SK-N-SH (cell line): ENCODE measurements at regions not wholly inside any gene's neighbourhood (a gene's known extent, or its start where the extent isn't known, plus 50 kb on each side); places are given as distances from the start of the nearest gene placed in this dataset.

Experiments used
- CTCF ChIA-PET: fragments of 300-600, 350-600 bp; formaldehyde crosslinking; extraction: SDS; loops from one replicate; lab custom pipeline; 2021; lab: Yijun Ruan, JAX
- POLR2A ChIA-PET: fragments of 350-600 bp; sonication (Branson Sonifier 250); formaldehyde crosslinking; extraction: SDS; loops from one replicate; lab custom pipeline; 2020; ENCODE audit warnings: antibody characterized with exemption, inconsistent platforms; lab: Yijun Ruan, JAX
- DNase-seq: peaks from one replicate; pipeline ENCODE4 v3.0.0; 2012
- H2AFZ ChIP-seq: fragments of 200-600 bp; sonication (generic); 2 replicates; pipeline ENCODE4 v1.8.1; 2016; ENCODE audit warnings: antibody characterized with exemption, mild to moderate bottlenecking, low read depth
- H3F3A ChIP-seq: fragments of 200-600 bp; sonication (generic); replicated peaks from 2 replicates; pipeline ENCODE3; 2016; ENCODE audit warnings: antibody characterized with exemption, mild to moderate bottlenecking; ENCODE audit not compliant: insufficient read depth
- H3K27ac ChIP-seq, 2 experiments: fragments of 200-500 bp in 1 of 2; fragments of 200-600 bp in 1 of 2; sonication (Bioruptor generic) in 1 of 2; sonication (generic), shearing (Covaris generic) in 1 of 2; 2 replicates each; pipeline versions ENCODE4 v1.5.1 to v1.6.1; 2014 to 2016; ENCODE audit warnings: low read depth in 2 of 2, inconsistent platforms in 1 of 2, low read length in 1 of 2, mild to moderate bottlenecking in 1 of 2, mixed read lengths in 1 of 2
- H3K27me3 ChIP-seq: fragments of 200-600 bp; sonication (generic), shearing (Covaris generic); 2 replicates; pipeline ENCODE4 v1.6.1; 2016; ENCODE audit warnings: mixed run types; ENCODE audit not compliant: insufficient read depth
- H3K36me3 ChIP-seq, 2 experiments: fragments of 200-500 bp in 1 of 2; fragments of 200-600 bp in 1 of 2; sonication (Bioruptor generic) in 1 of 2; sonication (generic) in 1 of 2; replicated peaks in 1 of 2; 2 replicates each; pipeline versions ENCODE3 to v1.5.1; 2014 to 2016; ENCODE audit warnings: low read length in 1 of 2, mild to moderate bottlenecking in 1 of 2; ENCODE audit not compliant: insufficient read depth in 2 of 2, control insufficient read depth in 1 of 2
- H3K4me1 ChIP-seq, 2 experiments: fragments of 200-500 bp in 1 of 2; fragments of 200-600 bp in 1 of 2; sonication (Bioruptor generic) in 1 of 2; sonication (generic), shearing (Covaris generic) in 1 of 2; 2 replicates each; pipeline versions ENCODE4 v1.5.1 to v1.6.1; 2014 to 2016; ENCODE audit warnings: low read depth in 1 of 2, low read length in 1 of 2, mixed run types in 1 of 2; ENCODE audit not compliant: insufficient read depth in 2 of 2, control insufficient read depth in 1 of 2
- H3K4me2 ChIP-seq: fragments of 200-600 bp; sonication (generic), shearing (Covaris generic); 2 replicates; pipeline ENCODE4 v1.6.1; 2017; ENCODE audit warnings: mixed run types
- H3K4me3 ChIP-seq, 2 experiments: fragments of 200-500 bp in 1 of 2; fragments of 200-600 bp in 1 of 2; sonication (Bioruptor generic) in 1 of 2; sonication (generic), shearing (Covaris generic) in 1 of 2; 2 replicates each; pipeline versions ENCODE4 v1.5.1 to v1.8.1; 2014 to 2016; ENCODE audit warnings: low read depth in 2 of 2, inconsistent platforms in 1 of 2, low read length in 1 of 2, mild to moderate bottlenecking in 1 of 2, mixed read lengths in 1 of 2, moderate library complexity in 1 of 2
- H3K79me2 ChIP-seq: fragments of 200-600 bp; sonication (generic); 2 replicates; pipeline ENCODE4 v1.8.1; 2017; ENCODE audit warnings: mild to moderate bottlenecking; ENCODE audit not compliant: insufficient read depth
- H3K9ac ChIP-seq: fragments of 200-600 bp; sonication (generic); 2 replicates; pipeline ENCODE4 v1.6.1; 2017; ENCODE audit warnings: mixed run types
- H3K9me2 ChIP-seq: fragments of 200-600 bp; sonication (generic); 2 replicates; pipeline ENCODE4 v1.6.1; 2017; ENCODE audit warnings: mixed run types
- H3K9me3 ChIP-seq: fragments of 200-600 bp; sonication (generic); 2 replicates; pipeline ENCODE4 v1.6.1; 2017; ENCODE audit warnings: mixed run types, mild to moderate bottlenecking, moderate library complexity
- H4K20me1 ChIP-seq: fragments of 200-600 bp; sonication (generic); 2 replicates; pipeline ENCODE4 v1.6.1; 2017; ENCODE audit warnings: mild to moderate bottlenecking, mixed run types; ENCODE audit not compliant: insufficient read depth
- ELF1 ChIP-seq: IDR thresholded peaks from 2 replicates; pipeline ENCODE4 v1.4.0; 2012
- EP300 ChIP-seq, 2 experiments: IDR thresholded peaks; 2 replicates each; pipeline versions ENCODE4 v1.4.0 to v1.6.1; 2012; ENCODE audit warnings: borderline replicate concordance in 1 of 2, low read depth in 1 of 2, low read length in 1 of 2
- FOXM1 ChIP-seq: IDR thresholded peaks from 2 replicates; pipeline ENCODE4 v1.4.0; 2012; ENCODE audit warnings: low read depth, mild to moderate bottlenecking
- GABPA ChIP-seq: IDR thresholded peaks from 2 replicates; pipeline ENCODE4 v1.4.0; 2012; ENCODE audit warnings: low read depth, mild to moderate bottlenecking
- GATA2 ChIP-seq: sonication (generic); formaldehyde crosslinking; IDR thresholded peaks from 2 replicates; pipeline ENCODE4 v1.5.0; 2020; ENCODE audit warnings: mild to moderate bottlenecking, missing genetic modification reagents
- JUND ChIP-seq: IDR thresholded peaks from 2 replicates; pipeline ENCODE4 v1.4.0; 2012
- MEF2A ChIP-seq: IDR thresholded peaks from 2 replicates; pipeline ENCODE4 v1.4.0; 2012; ENCODE audit warnings: low read depth, borderline replicate concordance
- MXI1 ChIP-seq: IDR thresholded peaks from 2 replicates; pipeline ENCODE4 v1.6.1; 2012; ENCODE audit warnings: mild to moderate bottlenecking, low read depth, low read length, improper control_type of control experiment
- NFIC ChIP-seq: IDR thresholded peaks from 2 replicates; pipeline ENCODE4 v1.4.0; 2012; ENCODE audit warnings: borderline replicate concordance
- NRF1 ChIP-seq: IDR thresholded peaks from 2 replicates; pipeline ENCODE4 v1.6.1; 2012; ENCODE audit warnings: low read depth, mild to moderate bottlenecking, low read length
- RAD21 ChIP-seq: IDR thresholded peaks from 2 replicates; pipeline ENCODE4 v1.6.1; 2012; ENCODE audit warnings: mild to moderate bottlenecking, low read length
- RXRA ChIP-seq: IDR thresholded peaks from 2 replicates; pipeline ENCODE4 v1.4.0; 2012; ENCODE audit warnings: low read depth, mild to moderate bottlenecking, borderline replicate concordance
- SIN3A ChIP-seq: IDR thresholded peaks from 2 replicates; pipeline ENCODE4 v1.6.1; 2012; ENCODE audit warnings: low read depth, mild to moderate bottlenecking, low read length, moderate library complexity, borderline replicate concordance
- SMC3 ChIP-seq: IDR thresholded peaks from 2 replicates; pipeline ENCODE4 v1.6.1; 2012; ENCODE audit warnings: low read depth, low read length, improper control_type of control experiment
- TAF1 ChIP-seq: IDR thresholded peaks from 2 replicates; pipeline ENCODE4 v1.6.1; 2012; ENCODE audit warnings: low read depth, mild to moderate bottlenecking, low read length, moderate library complexity, borderline replicate concordance
- TCF12 ChIP-seq: IDR thresholded peaks from 2 replicates; pipeline ENCODE4 v1.4.0; 2012
- ZBTB33 ChIP-seq: IDR thresholded peaks from 2 replicates; pipeline ENCODE4 v1.4.0; 2012; ENCODE audit warnings: low read depth, borderline replicate concordance
- WGBS: methylation state at CpG from one replicate; pipeline ENCODE4 v1.1.6; 2017; ENCODE audit warnings: low lambda C conversion rate; 5-methylcytosine and 5-hydroxymethylcytosine counted together
- TF ChIP-seq, protein P1 (sequence below): IDR thresholded peaks from 2 replicates; pipeline ENCODE4; 2012
- TF ChIP-seq, protein P2 (sequence below): IDR thresholded peaks from 2 replicates; pipeline ENCODE4 v1.4.0; 2012; ENCODE audit warnings: low read depth, borderline replicate concordance
- TF ChIP-seq, protein P3 (sequence below): fragments of 150-350 bp; IDR thresholded peaks from 2 replicates; pipeline ENCODE4 v1.6.1; 2016; ENCODE audit warnings: mild to moderate bottlenecking, low read depth, low read length
- TF ChIP-seq, protein P4 (sequence below): fragments of 150-350 bp; IDR thresholded peaks from 2 replicates; pipeline ENCODE4 v1.6.1; 2017; ENCODE audit warnings: antibody characterized with exemption, low read length, low read depth, borderline replicate concordance

GRCh38 chr3:31406896-31407295 lies 125.8 kb upstream of the STT3B start (continued):
- TF ChIP-seq, protein P1, sequence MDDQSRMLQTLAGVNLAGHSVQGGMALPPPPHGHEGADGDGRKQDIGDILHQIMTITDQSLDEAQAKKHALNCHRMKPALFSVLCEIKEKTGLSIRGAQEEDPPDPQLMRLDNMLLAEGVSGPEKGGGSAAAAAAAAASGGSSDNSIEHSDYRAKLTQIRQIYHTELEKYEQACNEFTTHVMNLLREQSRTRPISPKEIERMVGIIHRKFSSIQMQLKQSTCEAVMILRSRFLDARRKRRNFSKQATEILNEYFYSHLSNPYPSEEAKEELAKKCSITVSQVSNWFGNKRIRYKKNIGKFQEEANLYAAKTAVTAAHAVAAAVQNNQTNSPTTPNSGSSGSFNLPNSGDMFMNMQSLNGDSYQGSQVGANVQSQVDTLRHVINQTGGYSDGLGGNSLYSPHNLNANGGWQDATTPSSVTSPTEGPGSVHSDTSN = no peak
- TF ChIP-seq ZBTB33 = no peak
- no peak for TF ChIP-seq EP300 (IDR thresholded peaks at IDR 0.05; ENCODE audit: borderline replicate concordance in 1 of 2, low read depth in 1 of 2, low read length in 1 of 2)
- no peak for TF ChIP-seq NFIC
- no peak for TF ChIP-seq GATA2 (CRISPR knock-in tag)
- no peak for TF ChIP-seq ELF1
- no peak for TF ChIP-seq FOXM1
- TF ChIP-seq, all 33 proteins: peak for 0

DNA sequence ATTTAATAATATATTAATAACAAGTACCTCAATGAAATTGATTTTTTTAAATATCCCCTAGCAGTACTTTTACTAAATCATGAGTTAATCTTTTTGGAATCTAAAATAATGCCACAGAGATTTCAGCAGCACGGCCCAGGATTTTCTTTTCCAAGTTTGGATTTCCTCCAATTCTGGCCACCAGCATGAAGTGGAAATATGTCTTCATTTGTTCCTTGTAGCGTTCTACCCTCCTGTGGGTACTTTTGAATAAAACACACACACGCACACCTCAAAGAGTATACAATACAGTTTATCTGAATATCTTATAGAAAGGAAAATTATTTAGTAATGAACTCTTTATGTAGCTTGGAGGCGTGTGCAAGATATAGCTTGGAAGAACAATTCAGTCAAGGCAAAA lies 125.1 kb upstream of the STT3B start:
- Histone ChIP-seq H3K27ac (no peak overlapping the region), H3K9ac (no peak overlapping the region), H3K79me2 (no peaks in the 10 kb centered on the region), H2AFZ (no peak overlapping the region), H3K4me1 (peaks cover 0 to 3% of the 10 kb centered on the region in 2 experiments; a peak in 1 of 4 replicates), H3K27me3 (no peaks in the 10 kb centered on the region), H3K36me3 (no peaks in the 10 kb centered on the region), H3K4me2 (no peak overlapping the region), H3F3A (no peaks in the 10 kb centered on the region), H4K20me1 (no peaks in the 10 kb centered on the region), H3K9me3 (no peaks in the 10 kb centered on the region), H3K9me2 (no peaks in the 10 kb centered on the region), H3K4me3 (no peak overlapping the region)
- TF ChIP-seq TCF12 = no peak
- no peak for TF ChIP-seq RXRA
- ChIA-PET POLR2A (no interaction called here), CTCF (no interaction called here)
- no peak for DNase-seq
- 38% methylated on average over 4 of the region's 4 CpGs for WGBS

DNA sequence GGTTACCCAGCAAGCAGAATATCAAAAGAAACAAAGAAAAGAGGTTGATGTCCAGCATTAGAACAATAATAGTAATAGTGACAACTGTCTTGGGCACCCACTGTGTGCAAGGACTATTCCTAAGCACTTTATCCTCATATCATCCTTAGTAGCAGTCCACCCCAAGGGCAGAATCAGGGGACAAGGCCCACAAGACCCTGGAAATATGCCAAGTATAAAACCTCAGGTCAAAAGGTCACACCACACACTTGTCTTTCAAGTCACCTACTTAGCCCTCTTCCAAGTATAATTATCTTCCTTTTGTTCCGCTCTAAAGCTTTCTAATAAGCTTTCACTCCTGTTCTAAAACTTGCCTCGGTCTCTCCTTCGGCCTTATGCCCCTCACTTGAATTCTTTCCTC lies 124.0 kb upstream of the STT3B start:
- no peak overlapping the region for H3K9ac ChIP-seq
- 40% methylated on average over 3 of the region's 3 CpGs for WGBS
- no peaks in the 10 kb centered on the region for H3K9me3 ChIP-seq
- TF ChIP-seq, protein P1 = no peak
- TF ChIP-seq, protein P2, sequence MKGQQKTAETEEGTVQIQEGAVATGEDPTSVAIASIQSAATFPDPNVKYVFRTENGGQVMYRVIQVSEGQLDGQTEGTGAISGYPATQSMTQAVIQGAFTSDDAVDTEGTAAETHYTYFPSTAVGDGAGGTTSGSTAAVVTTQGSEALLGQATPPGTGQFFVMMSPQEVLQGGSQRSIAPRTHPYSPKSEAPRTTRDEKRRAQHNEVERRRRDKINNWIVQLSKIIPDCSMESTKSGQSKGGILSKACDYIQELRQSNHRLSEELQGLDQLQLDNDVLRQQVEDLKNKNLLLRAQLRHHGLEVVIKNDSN = no peak
- no peak for TF ChIP-seq GABPA
- no peak for TF ChIP-seq ELF1
- no peak for TF ChIP-seq MEF2A
- TF ChIP-seq, protein P3, sequence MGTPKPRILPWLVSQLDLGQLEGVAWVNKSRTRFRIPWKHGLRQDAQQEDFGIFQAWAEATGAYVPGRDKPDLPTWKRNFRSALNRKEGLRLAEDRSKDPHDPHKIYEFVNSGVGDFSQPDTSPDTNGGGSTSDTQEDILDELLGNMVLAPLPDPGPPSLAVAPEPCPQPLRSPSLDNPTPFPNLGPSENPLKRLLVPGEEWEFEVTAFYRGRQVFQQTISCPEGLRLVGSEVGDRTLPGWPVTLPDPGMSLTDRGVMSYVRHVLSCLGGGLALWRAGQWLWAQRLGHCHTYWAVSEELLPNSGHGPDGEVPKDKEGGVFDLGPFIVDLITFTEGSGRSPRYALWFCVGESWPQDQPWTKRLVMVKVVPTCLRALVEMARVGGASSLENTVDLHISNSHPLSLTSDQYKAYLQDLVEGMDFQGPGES = no peak
- TF ChIP-seq RXRA = no peak
- no peak for TF ChIP-seq RAD21
- TF ChIP-seq SMC3 = no peak
- TF ChIP-seq MXI1 = no peak
- TF ChIP-seq, protein P4, sequence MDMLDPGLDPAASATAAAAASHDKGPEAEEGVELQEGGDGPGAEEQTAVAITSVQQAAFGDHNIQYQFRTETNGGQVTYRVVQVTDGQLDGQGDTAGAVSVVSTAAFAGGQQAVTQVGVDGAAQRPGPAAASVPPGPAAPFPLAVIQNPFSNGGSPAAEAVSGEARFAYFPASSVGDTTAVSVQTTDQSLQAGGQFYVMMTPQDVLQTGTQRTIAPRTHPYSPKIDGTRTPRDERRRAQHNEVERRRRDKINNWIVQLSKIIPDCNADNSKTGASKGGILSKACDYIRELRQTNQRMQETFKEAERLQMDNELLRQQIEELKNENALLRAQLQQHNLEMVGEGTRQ = no peak
- no peak for TF ChIP-seq SIN3A
- no peak for TF ChIP-seq TAF1
- TF ChIP-seq JUND = no peak
- no peak for TF ChIP-seq NRF1
- no peak overlapping the region for H3K27ac ChIP-seq
- no peaks in the 10 kb centered on the region for H3K27me3 ChIP-seq
- ChIA-PET CTCF (no interaction called here), POLR2A (no interaction called here)
- H4K20me1 ChIP-seq = no peaks in the 10 kb centered on the region
- no peak overlapping the region for H3K4me3 ChIP-seq
- H3K36me3 ChIP-seq = no peaks in the 10 kb centered on the region
- H3F3A ChIP-seq = no peaks in the 10 kb centered on the region
- H3K4me2 ChIP-seq = no peak overlapping the region
- H2AFZ ChIP-seq = no peak overlapping the region
- peaks cover 0 to 2% of the 10 kb centered on the region in 2 experiments; a peak in 1 of 4 replicates for H3K4me1 ChIP-seq
- no peak for DNase-seq
- no peaks in the 10 kb centered on the region for H3K79me2 ChIP-seq
- H3K9me2 ChIP-seq = no peaks in the 10 kb centered on the region
